A172 (cell line): ENCODE measurements at regions not wholly inside any gene's neighbourhood (a gene's known extent, or its start where the extent isn't known, plus 50 kb on each side); places are given as distances from the start of the nearest gene placed in this dataset.

Experiments
- DNase-seq: peaks from one replicate; pipeline ENCODE4 v3.0.0-alpha.2; 2015; ENCODE audit warnings: low spot score

DNA sequence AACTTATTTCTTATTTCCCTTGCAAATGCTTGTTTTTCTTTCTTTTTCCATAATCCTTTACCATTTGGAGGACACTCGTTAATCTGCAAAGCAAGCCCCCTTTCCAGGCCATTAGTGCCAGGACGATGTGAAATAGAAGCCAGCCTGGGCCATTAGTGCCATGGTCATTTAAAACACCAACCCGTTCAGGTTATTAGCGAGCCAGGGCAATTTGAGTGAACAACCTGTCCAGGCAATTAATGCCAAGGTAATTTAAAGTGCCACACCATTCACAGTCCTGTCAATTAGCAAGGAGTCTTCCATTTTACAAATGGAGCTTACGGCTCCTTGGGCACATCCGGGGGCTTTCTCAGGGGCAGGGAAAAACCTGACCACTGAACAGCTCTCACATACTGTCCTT lies 370.6 kb downstream of the HRH4 start:
- no peak for DNase-seq

DNA sequence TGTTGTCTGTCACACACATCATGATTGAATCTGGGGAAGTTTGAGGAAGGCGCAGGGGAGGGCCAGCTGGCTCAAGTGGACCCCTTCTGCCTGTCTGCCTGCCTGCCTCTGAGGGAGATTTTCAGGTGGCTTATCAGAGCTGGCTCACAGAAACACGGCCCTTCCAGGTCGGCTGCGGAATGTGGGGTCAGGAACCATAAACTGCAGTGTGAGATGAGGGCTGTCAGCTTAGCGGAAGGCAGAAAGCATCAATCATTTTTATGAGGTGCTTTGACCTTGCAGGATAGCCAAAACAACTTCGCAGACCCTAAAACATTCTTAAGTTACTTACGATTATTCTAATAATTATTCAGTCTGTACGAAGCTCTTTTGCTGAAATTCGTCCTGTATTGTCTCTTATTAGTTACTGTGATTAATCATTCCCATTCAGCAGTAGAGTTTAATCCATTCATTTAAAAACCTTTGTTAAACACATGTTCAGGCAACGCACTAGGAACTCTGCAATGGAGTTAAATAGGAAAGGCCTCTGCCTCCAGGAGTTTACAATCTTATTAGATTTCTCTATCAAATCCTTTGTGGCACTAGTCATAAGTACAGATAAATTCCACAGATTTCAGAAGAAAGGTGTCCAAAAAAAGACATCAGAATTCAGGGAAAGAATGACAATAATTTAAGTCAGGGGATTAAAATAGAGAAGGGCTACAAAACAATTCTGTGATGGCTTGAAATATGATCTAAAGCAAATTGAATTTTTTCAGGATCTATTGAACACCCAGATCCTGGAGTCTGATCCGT lies 371.6 kb downstream of the HRH4 start:
- DNase-seq, result no peak

DNA sequence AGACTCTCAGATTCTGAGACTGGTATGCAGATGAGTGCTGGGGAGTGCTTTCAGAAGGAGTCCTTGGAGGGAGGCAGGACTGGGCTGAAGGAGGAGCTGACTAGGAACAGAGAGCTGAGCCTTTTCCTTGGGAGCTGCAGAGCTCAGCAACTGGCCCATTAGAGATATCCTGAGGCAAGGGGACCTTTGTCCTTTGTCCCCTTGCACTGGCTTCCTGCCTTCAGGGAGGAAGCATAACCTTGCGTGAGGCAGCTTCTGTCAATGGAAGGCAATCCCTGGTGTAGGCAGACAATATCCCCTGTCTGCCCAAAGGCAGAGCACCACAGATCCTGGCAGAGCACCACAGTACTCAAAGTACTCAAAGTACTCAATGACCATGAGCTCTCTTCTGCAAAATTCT lies 375.3 kb downstream of the HRH4 start:
- DNase-seq, result no peak

- DNase-seq, result no peak
Observed at GRCh38 chr18:24837066-24837465, 376.6 kb downstream of the HRH4 start.

DNA sequence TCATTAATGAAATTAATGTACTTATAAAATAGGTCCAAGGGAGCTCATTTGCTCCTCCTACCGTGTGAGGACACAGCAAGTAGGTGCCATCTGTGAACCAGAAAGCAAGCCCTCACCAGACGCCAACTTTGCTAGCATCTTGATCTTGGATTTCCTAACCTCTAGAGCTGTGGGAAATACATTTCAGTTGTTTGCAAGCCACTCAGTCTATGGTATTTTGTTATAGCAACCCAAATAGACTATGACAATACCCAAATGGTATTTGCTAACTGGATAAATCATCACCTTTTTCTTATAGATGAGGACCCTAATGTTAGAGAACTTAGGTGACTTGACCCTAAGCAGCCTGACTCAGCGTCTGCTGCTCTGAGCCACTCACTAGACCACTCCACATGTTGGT lies 379.6 kb downstream of the HRH4 start:
- DNase-seq, result no peak

DNA sequence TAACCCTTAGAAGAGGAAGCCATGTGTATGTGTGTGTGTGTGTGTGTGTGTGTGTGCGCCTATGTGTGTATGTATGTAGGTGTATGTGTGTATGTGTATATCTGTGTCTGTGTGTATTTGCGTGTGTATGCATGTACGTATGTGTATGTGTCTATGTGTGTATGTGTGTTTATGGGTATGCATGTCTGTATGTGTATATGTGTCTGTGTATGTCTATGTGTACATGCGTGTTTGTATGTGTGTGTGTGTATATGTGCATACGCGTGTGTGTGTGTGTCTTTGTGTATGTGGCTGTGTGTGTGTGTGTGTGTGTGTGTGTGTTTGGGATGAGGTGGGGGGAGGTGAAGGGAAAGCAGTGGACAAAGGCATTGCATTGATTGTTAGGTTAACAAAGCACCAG lies 380.2 kb downstream of the HRH4 start:
- no peak for DNase-seq

DNA sequence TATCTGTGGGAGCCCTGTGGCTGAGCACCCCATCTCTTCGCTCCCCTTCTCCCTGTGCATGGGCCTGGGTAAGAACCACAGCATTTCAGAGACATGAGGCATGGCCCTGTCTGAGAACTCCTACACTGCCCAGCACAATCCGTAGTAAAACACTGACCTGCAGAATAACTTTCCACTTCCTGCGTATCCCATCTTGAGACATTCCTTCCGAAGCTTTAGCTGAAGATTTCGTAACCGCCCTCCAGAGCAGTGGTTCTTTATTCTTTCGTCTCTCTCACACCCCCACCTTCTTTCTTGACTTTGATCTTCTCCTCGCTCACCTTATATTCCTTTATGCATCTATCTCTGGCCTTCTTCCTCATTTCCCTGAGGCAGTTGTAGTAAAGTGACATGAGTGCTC lies 381.1 kb downstream of the HRH4 start:
- no peak for DNase-seq

- DNase-seq, result no peak
Observed at GRCh38 chr18:24843123-24843522, 382.7 kb downstream of the HRH4 start.

GRCh38 chr18:24846138-24846537 lies 385.7 kb downstream of the HRH4 start:
- no peak for DNase-seq

DNA sequence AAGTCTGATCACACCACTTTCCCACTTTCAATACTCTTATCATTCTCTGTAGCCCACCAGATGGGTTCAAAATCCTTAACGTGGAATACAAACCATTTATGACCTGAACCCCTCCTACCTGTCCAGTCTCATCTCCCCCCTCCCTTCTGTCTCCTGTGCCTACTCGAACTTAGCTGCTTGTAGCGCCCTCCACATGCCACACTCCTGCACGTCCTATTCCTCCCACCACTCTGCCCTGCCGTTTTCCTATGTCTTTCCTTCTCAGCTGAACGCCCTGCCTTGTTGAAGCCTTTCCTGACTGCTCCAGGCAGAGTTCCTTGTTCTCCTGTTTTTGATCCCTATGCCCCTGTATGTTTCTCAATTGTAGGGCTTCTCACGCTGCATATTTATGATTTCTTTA lies 390.1 kb downstream of the HRH4 start:
- no peak for DNase-seq

GRCh38 chr18:24853076-24853475 lies 392.6 kb downstream of the HRH4 start:
- DNase-seq, result no peak

DNA sequence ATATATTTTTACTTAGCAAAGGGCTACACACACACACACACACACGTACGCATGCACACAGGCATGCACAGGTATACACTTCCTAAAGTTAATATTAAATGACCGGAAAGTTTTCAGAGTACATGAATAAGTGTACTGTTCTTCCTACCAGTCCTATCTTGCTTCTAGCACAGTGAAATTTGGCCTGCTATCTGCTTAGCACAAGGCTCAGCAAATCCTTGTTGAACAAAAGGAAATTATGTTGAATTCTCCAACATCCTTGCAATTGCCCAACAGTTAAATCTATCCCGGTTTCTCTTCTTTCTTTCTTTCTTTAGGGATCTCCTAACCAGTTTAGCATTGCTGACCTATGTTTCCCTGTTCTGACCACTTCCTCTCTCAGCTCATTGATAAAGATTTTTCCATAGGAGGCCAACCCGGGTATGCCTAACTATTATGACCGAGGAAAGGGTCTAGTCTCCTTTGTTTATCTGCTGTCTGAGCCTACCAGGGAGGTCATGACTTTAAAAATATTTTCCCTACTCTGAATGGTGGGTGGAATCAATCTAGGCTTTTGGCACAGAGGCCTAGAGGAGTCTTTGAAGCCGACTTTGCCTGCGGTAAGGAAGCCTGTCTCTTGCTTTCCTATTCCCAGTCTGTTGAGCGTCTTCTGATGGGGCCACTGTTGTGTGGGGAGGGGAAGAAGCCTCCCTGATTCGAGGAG lies 400.7 kb downstream of the HRH4 start:
- DNase-seq, result no peak

- no peak for DNase-seq
Observed at GRCh38 chr18:24862201-24862816, 401.9 kb downstream of the HRH4 start.

GRCh38 chr18:24868311-24868710 lies 407.9 kb downstream of the HRH4 start:
- no peak for DNase-seq

DNA sequence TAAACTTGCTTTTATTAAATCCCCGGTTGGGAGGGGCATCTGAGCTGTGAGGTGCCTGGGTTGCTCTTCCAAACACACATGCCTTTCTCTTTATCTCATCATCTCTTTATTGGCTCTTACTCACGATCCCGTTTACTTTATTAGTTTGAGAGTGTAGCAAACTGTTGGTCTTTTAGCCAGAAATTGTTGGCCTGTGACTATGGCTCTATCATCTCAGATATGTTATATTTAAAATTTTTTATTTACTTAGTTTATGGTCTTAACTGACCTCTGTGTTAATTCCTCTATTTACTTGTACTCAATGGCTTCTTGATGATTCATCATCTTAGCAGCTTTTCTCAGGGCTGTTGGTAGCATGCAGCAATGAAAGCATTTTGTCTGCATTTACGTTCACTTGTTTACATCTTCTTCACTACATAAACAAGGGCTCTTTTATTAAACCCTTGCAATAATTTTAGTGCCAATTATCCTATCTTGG lies 408.4 kb downstream of the HRH4 start:
- DNase-seq, result no peak

DNA sequence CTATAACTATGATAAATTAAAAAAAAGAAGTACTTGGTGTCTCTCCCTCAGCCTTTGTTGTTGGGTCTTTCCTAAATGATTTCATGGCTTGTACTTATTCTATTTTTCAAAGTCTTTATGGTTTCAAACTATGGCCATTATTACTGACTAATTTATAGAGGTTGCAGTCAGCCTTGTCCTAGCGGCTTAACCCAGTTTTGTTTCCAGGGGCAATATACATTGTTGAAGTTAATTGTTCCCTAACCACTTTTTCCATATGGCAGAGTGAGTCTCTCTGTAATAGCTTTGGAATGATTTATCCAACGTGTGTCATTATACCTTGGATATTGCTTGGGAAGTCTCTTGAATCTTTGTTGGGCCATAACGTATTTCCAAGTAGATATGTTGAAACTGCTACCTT lies 408.8 kb downstream of the HRH4 start:
- DNase-seq, result no peak

GRCh38 chr18:24875286-24875685 lies 414.8 kb downstream of the HRH4 start:
- DNase-seq, result no peak

GRCh38 chr18:24875777-24876176 lies 415.3 kb downstream of the HRH4 start:
- DNase-seq, result no peak

GRCh38 chr18:24876266-24876665 lies 415.8 kb downstream of the HRH4 start:
- no peak for DNase-seq

GRCh38 chr18:24877066-24877465 lies 416.6 kb downstream of the HRH4 start:
- DNase-seq, result no peak

DNA sequence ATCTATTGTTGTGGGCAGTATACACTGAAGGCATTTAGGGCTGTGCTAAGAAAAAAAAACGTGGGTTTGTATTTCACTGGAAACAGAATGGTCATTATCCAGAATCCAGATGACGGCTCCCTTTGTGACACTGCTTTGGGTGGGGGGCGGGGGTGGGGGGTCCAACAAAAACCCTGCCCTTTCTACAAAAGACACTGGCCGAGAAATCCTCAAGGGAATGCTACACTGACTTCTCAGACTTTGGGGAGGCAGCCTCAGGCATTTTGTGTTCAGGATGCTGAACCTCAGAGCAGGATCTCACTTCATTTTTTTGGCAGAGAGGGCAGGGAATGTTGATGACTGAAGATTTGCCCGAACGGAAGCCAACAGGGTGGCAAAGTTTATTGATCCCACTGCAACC lies 417.1 kb downstream of the HRH4 start:
- no peak for DNase-seq

DNA sequence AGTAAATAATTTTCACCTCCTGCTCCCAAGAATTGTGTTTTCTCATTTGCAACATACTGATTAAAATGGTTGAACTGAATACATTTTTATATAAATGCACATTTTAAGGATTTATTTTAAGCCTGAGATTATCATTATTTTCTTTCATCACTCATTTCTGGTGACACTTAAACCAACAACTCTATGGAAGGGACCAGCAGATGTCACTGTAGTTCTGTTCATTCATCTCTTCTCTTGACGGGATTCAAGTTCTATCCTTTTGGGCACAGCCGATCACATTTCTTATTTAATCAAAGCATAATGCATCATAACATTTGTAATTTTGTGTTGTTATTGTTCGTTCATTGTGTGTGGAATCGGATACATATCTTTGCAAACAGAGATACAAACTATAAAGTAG lies 417.9 kb downstream of the HRH4 start:
- no peak for DNase-seq

- no peak for DNase-seq
Observed at GRCh38 chr18:24885276-24885675, 424.8 kb downstream of the HRH4 start.
